GM18873 (cell line): ENCODE measurements at regions not wholly inside any gene's neighbourhood (a gene's known extent, or its start where the extent isn't known, plus 50 kb on each side); places are given as distances from the start of the nearest gene placed in this dataset.
"Not testable (repeated sequence)": the region's sequence is repeated elsewhere in the genome, so short reads cannot be mapped to it uniquely, and the experiment has no call there.

Source experiments
- ATAC-seq: cut with Tn5 transposase; IDR thresholded peaks from one replicate; pipeline ENCODE4 v1.9.1; 2021; ENCODE audit warnings: mild to moderate bottlenecking, moderate library complexity, moderate number of reproducible peaks; ENCODE audit not compliant: unreplicated experiment, low FRiP score

DNA sequence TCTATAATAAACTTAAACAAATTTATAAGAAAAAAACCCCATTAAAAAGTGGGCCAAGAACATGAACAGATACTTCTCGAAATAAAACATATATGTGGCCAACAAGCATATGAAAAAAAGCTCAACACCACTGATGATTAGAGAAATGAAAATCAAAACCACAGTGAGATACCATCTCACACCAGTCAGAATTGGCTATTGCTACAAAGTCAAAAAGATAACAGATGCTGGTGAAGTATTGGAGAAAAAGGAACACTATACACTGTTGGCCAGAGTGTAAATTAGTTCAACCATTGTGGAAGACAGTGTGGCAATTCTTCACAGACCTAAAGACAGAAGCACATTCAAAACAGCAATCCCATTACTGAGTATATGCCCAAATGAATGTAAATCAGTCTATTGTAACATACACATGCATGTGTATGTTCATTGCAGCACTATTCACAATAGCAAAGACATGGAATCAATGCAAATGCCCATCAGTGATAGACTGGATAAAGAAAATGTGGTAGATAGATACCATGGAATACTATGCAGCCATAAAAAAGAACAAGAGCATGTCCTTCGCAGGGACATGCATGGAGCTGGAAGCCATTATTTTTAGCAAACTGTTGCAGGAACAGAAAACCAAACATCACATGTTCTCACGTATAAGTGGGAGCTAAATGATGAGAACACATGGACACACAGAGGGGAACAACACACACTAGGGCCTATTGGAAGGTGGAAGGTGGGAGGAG, 313.4 kb downstream of the GATA3 start:
- not testable (repeated sequence) for ATAC-seq

DNA sequence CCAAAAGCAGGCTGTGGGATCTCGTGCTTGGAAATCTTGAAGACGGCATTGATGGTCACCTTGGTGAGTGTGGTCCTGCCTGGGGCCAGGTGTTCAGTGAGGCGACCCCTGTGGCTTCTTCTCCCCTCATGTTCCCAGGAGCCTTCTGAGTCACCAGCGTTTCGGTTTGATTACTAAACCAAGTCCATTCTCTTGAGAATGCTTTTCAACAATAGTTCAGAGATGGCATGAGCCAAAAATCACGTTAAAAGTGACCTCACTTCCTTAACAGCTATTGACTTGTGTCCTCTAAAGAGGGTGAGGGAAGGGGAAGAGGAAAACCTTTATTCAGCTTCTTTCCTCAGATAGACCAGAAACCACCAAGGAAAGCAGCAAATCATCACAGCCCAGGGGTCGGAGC, 315.2 kb downstream of the GATA3 start:
- ATAC-seq: no peak

DNA sequence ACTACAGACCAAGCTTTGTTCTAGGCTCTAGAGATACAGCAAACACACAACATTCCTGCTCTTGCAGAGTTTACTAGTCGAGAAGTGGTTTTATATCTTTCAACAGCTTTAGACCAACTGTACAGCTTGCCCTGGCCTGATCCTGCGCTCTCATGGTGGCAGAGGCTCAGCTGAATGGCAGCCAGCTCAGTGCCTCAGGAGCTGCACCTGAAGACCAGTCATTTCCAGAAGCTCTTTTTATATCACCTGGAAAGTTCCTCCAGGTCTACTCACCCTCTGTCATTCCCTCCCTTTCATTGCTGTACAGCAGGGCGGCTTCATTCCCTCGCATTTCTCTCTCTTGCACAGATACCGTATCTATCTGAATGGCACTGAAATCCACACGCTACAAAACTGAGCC, 319.8 kb downstream of the GATA3 start:
- no peak for ATAC-seq

DNA sequence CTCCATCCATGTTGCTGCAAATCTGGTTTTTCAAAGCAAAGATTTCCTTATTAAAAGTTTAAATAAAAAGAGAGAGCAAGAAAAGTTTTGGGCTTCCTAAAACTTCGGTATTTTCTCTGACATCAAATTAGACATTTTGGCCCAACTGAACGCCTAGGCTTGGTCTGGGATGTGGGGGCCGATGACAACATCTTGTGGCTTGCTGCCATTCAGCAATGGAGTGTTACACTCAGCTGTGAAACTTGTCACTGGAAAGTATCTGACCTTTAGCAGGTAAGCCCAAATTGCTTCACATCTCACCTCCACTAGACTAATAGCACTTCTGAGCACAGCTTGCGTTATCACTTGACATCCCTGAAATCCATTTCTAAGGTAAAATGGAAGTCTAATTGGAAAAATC, 320.6 kb downstream of the GATA3 start:
- no peak for ATAC-seq

DNA sequence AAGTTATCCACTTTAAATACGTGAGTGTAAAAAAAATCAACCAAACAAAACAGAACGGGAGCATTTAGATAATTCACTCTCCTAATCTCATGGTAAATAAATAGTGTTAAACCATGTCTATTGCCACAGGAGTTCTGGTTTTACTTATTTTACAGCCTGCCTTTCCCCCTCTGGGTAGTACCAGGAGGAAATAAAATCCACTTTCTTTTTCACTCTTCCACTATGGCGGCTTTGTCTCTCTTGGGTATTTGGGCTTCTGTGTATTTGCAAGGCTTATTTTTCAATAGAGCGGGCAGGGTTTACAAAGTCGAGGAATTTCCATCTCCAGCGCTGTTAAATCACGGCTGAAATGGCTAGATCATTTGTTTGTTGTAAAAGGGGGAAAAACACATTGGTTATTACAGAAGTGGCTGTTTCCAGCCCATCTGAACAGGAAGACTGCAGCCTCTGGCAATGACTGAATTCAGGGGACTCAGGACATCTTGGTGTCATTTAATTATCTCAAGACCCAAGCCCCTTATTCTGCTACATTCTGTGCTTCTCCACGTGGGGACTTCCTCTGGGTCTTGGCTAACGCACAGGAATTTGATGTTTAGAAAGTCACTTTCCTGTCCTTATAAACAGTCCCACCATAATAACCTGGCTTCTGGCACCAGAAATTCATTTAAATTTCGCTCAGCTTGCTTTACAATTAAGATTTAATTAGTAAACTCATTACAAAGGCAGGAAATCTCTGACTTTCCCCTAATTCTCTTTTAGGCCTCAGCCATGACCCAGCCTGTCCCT, 323.9 kb downstream of the GATA3 start:
- ATAC-seq: no peak

DNA sequence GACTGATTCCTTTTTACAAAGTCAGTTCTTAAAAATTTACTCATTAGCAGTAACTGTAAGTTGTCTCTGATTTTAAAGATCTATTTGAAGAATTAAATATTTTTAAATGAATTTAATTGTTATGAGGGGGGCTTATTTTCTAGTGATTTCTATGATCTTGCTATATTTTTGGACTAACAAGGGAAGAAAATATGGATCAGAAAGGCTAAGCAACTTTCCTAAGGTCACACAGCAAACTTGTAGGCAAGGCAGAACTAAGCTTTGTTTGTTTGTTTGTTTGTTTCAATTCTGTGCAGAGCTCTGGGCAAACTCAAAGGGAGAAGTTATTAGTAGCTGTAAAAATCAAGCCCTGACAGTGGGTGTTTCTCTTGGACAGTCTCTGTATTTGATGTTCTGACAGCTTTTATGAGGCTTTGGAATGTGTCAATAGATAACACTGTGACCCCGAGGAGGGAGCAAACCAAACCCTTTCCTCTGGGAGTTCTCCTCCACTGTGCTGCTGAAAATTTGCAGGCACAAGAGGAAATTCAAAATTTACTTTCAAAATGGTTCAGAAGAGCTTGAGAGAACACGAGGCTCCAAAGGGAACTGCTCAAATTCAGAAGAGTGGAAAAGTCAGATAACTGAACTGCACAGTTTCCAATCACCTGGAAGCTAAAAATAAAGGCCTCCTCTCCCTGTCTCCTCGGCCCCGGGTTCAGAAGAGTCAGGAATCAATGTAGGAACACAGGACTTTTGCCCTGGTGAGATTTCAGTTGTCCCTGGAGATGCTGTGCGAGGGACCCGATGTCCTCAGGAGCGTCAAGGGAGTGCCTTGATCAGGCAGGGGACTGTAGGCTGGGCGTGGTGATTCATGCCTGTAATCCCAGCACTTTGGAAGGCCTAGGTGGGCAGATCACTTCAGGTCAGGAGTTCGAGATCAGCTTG, 325.7 kb downstream of the GATA3 start:
- no peak for ATAC-seq

DNA sequence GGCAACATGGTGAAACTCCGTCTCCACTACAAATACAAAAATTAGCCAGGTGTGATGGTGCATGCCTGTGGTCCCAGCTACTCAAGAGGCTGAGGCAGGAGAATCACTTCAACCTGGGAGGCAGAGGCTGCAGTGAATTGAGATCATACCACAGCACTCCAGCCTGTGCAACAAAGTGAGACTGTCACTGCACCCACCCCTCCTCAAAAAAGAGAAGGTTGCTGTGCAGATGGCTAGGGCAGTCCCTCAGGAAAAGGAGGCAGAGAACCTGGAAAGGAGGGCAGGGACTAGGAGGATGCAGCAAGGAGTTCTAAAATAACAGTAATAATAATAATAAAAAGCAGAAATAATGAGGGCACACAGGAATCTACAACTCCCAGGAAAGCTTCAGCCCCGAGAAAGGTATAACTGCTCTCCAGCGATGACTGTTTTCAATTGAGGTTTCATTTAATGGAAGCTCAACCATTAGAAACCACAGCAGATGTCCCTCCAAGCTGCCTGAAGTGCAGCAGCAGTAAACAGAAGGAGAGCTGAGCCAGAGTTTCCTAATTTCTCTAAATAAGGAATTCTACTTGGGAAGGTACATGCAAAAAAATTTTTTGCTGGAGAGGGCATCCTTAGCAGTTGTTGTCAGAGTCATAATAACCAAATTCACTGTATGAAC, 326.5 kb downstream of the GATA3 start:
- ATAC-seq: no peak

DNA sequence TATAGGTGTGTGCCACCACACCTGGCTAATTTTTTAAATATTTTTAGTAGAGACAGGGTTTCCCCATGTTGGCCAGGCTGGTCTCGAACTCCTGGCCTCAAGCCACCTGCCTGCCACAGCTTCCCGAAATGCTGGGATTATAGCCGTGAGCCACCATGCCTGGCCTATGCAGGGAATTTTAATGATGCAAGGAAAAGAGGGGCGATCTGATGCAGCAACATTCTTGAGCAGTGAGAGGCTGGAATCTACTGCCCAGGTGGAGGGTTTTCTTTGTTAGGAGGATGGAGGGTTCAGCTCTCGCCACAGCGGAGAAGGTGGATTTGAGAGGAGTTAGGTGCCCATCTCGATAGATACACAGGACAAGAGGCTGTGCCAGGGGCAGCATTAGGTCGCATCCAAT, 332.3 kb downstream of the GATA3 start:
- no peak for ATAC-seq

DNA sequence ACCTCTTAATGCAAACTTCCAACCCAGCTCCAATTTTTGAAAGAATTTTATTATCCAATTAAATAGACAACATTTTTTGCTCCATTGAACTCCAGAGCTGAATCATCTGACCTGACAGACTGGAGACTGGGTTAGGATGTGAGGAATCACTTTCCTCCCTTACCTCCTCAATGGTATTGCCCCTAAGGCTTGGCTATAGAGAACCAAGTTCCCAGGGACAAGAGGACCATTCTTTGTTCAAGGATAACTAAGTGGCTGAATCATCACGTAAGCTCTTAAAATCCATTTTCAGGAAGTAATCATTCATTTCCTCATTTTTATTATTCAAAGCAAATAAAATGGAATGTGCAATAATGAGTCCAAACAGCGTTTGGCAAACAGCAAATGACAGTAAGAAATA, 335.1 kb downstream of the GATA3 start:
- ATAC-seq: no peak

DNA sequence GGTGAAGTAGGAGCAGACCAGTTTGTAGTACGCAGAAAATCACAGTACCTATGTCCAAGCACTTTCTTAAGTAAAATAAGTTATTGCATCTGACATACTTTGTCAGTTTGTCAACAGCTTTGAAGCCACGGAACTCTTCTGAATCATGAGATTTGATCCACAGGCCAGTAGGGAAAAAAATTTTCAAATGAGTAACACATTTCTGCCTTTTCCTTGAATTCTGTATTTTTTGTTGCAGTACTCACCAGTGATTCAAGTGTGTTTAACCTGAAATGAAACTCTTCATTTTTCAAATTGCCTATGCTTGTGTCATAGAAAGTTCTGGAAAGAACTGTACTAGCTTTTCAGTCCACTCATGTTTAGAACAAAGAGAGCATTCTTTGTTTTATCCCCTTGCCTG, 337.7 kb downstream of the GATA3 start:
- ATAC-seq: no peak

DNA sequence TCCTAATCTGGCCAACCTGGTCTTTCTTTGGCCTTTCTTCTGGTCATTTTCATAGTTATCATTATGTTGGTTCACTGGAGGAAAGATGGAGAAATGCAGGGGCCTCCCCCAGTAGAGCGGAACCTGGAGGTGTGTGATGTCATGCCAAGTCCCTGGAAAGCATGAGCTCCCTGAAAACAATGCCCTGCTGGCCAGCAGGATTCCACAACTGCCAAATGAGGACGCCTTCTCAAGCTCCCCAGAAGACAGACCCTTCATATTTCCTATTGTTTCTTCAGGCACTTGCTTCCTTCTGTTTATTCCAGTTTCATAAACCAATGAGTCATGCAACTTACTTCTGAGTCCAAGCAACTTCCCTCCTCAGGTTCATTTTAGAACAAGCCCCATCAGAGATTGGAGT, 339.0 kb downstream of the GATA3 start:
- no peak for ATAC-seq

DNA sequence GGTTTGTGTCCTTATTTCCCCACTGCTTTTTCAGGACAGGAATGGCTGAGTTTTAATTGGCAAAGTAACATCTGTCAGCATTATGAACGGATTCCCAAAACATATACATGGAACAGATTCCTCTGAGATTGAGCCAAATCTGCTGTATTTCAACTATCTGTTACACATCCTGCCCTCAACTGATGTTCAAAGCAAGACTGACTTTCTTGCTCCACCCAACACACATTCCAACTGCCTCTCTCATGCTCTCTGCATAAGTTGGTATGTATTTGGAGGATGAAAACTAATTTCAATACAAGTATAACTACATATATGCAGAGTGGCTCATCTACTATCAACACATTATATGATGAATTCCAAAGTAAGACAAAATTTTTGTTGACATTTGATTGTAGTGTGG, 342.2 kb downstream of the GATA3 start:
- no peak for ATAC-seq

DNA sequence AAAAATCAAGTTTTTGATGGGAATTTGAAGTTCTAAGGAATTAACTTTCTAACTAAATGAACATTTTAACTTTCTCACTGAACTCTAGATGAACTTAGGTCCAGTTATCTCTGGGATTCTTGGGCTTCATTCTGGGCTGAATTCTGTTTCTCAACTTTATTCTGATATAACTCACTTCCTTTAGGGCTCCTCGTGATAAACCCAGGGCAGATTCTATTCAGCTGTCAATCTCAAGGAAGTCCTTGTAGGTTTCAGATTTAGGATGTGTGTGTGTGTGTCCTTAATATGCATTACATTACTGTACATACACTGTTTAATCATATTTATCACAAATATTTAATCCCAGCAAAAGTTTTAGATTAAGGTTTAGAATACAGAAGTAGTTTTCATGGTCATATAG, 344.3 kb downstream of the GATA3 start:
- no peak for ATAC-seq

DNA sequence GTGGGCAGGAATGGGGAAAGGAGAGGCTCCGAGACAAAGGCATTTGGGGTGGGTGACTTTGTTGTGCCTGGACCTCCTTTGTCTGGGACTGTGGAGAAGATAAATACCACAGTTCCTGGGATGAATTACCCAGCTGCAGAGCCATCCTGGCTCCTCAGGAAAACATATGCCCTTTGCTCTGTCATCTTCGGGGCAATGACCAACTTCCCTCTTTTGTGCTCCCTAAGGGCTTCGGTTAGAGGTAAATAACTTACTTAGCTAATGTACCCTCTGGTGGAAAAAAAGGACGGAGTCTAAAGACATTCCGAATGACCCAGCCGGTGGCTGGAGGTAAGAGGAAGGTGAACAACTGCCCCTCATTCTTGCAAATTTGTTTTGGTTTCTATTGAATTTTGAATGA, 345.7 kb downstream of the GATA3 start:
- ATAC-seq: no peak

DNA sequence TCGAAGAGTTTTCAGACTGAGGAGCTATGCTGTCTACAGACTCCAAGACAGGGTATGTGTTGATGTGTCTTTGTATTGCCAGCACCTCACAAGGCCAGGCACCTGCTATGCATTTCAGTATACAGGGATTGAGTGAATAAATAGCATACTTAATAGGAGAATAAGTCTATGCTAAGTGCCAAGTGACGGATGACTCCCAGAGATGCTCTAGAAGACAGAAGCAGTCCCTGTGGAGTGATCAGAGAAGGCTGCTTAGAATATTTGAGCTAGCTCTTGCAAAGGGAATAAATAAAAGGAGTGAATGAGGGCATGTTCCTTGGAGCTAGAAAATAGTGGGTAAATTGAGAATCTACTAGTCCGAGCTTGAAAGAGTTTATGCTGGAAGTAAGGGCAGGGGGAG, 346.4 kb downstream of the GATA3 start:
- no peak for ATAC-seq

DNA sequence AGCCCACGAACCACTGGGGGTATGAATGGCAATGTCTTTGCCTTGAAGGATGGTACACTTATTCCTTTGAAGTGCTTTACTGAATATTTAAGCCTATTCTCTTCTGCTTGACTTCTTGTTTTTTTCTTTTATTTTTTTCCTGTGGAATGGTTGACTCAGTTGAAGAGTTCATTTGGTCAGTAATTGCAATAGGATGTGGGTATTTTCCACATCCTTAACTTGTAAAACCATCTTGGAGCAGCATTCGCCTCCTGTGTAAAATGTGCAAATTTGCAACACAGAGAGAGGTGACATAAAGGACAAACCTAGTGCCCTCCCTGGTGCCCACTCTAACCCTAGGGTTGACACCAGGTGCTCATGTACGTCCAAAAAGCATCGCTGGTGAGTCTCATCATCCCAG, 347.0 kb downstream of the GATA3 start:
- no peak for ATAC-seq

DNA sequence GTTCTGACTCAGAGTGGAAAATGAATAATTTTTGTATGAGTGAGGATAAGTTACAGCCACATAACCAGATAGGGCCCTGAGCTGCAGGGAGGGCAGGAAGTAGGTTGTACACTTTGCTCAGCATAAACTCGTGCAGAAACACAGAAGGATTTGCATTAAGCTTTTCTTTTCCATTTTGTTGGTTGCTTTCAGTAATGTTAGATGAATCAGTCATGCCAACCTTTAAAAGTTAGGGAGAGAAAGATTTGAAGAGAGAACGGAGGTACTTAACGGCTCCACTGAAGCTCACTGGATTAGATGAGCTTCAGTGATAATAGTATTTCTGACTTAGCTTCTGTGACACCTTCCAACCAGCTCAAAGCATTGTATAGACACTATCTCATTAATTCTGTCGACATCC, 348.1 kb downstream of the GATA3 start:
- no peak for ATAC-seq

DNA sequence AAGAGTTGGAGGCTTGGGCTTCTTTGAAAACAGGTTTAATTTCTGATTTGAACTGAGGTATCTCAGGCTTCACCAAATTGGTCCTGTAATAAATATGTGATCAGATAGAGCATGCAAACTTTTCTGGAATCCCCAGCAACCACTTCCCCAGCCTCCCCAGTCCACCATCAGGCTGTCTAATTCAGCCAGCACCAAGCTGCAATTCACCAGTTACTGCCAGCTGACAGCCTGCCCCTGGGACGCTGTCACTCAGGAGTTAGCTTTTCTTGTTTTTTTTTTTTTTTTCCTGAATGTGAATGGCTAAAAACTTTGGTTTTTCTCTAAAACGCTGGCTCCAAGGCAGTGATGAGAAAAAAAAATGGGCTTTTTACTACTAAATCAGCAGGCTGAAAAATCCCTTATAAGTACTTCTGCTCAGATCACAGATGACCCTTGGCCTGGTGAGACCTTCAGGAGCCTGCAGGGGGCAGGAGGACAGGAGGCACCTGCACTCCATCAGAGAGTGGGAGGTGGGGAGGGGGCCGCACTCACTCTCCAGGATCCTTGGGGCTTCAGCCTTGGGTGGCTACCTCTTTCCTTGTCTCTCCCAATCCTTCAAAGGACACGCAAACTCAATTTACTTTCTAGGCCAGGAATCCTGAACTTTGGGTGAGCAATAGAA, 349.4 kb downstream of the GATA3 start:
- ATAC-seq: no peak

DNA sequence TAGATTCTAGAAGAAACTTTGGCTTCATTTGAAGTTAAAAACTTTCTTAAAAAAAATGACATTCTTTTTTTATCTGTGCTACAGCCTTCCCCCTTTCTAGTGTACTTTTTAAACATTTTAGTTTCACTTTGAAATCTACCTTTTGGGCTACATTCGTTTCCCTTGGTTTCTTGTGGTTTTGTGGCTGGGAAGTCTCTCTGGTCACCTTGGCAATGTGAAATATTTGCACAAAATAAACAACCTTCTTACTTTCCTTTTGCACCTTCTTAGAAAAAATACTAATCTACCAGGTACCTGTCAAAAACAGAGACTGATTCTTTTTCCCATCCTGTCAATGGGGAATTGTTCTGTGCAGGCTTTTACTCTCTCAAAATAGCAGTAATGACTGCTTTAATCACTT, 350.2 kb downstream of the GATA3 start:
- no peak for ATAC-seq

DNA sequence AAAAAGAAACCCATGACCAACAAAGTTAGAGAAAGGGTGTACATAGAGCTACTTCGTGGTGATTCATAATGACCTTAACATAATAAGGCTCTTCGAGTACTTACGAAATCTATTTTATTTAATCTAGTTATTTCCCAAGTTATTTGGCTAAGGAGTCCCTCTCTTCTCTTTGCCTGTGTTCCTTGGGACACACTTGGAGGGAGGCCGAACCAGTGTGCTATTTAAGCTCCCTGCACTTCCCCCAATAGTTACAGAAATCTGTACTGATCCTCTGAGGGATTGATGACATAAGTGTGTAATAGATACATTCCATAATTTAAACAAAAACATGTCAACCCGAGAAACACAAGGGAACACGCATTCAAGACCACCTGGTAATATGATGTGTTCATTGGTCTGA, 351.1 kb downstream of the GATA3 start:
- ATAC-seq: no peak
